Mesothelial cell of epicardium (in vitro differentiated cells): ENCODE measurements at regions not wholly inside any gene's neighbourhood (a gene's known extent, or its start where the extent isn't known, plus 50 kb on each side); places are given as distances from the start of the nearest gene placed in this dataset.

Experiments used
- DNase-seq, 2 experiments: peaks; one replicate each; pipeline ENCODE4 v3.0.0; 2021; ENCODE audit warnings: low spot score in 2 of 2; ENCODE audit not compliant: unreplicated experiment in 2 of 2
- H3K27ac Mint-ChIP-seq: 2 replicates; pipeline ENCODE4 v1.8.0; 2021; ENCODE audit warnings: mixed read lengths
- H3K27me3 Mint-ChIP-seq: 2 replicates; pipeline ENCODE4 v1.8.0; 2021; ENCODE audit warnings: low read depth, mixed read lengths
- H3K36me3 Mint-ChIP-seq: 2 replicates; pipeline ENCODE4 v1.8.0; 2021; ENCODE audit warnings: mixed read lengths
- H3K4me1 Mint-ChIP-seq: 2 replicates; pipeline ENCODE4 v1.8.0; 2021; ENCODE audit warnings: mixed read lengths
- H3K4me3 Mint-ChIP-seq: 2 replicates; pipeline ENCODE4 v1.8.0; 2021; ENCODE audit warnings: mild to moderate bottlenecking, moderate library complexity, mixed read lengths
- H3K9me3 Mint-ChIP-seq: 2 replicates; pipeline ENCODE4 v1.8.0; 2021; ENCODE audit warnings: mixed read lengths
- CTCF ChIP-seq: fragments of 200-600 bp; sonication (generic); IDR thresholded peaks from one replicate; pipeline ENCODE4 v1.5.0; 2021; ENCODE audit warnings: antibody characterized with exemption; ENCODE audit not compliant: unreplicated experiment

- Mint-ChIP-seq H3K36me3 (no peaks in the 10 kb centered on the region), H3K4me1 (peaks cover 12% of the 10 kb centered on the region), H3K9me3 (no peaks in the 10 kb centered on the region), H3K27me3 (no peaks in the 10 kb centered on the region), H3K4me3 (no peak overlapping the region), H3K27ac (no peak overlapping the region)
- TF ChIP-seq CTCF = no peak
- no peak for DNase-seq
These were observed 83.3 kb upstream of the ZNF521 start for GRCh38 chr18:25435149-25435782.

- H3K4me3 Mint-ChIP-seq = no peak overlapping the region
- H3K27ac Mint-ChIP-seq = no peak overlapping the region
- H3K9me3 Mint-ChIP-seq = no peaks in the 10 kb centered on the region
- no peaks in the 10 kb centered on the region for H3K27me3 Mint-ChIP-seq
- no peak for TF ChIP-seq CTCF
- no peaks in the 10 kb centered on the region for H3K36me3 Mint-ChIP-seq
- peaks cover 12% of the 10 kb centered on the region for H3K4me1 Mint-ChIP-seq
- no peak for DNase-seq
These were observed 82.8 kb upstream of the ZNF521 start for GRCh38 chr18:25434745-25435144.

GRCh38 chr18:25433590-25433989 lies 81.6 kb upstream of the ZNF521 start:
- H3K4me1 Mint-ChIP-seq = peaks cover 12% of the 10 kb centered on the region
- no peaks in the 10 kb centered on the region for H3K27me3 Mint-ChIP-seq
- no peaks in the 10 kb centered on the region for H3K36me3 Mint-ChIP-seq
- DNase-seq = no peak
- H3K9me3 Mint-ChIP-seq = no peaks in the 10 kb centered on the region
- H3K4me3 Mint-ChIP-seq = no peak overlapping the region
- H3K27ac Mint-ChIP-seq = no peak overlapping the region
- TF ChIP-seq CTCF = no peak

- no peaks in the 10 kb centered on the region for H3K36me3 Mint-ChIP-seq
- no peaks in the 10 kb centered on the region for H3K27me3 Mint-ChIP-seq
- no peak overlapping the region for H3K4me3 Mint-ChIP-seq
- no peak for TF ChIP-seq CTCF
- DNase-seq = no peak
- H3K9me3 Mint-ChIP-seq = peaks cover 13% of the 10 kb centered on the region
- no peak overlapping the region for H3K27ac Mint-ChIP-seq
- peaks cover 10% of the 10 kb centered on the region for H3K4me1 Mint-ChIP-seq
These were observed 73.1 kb upstream of the ZNF521 start for GRCh38 chr18:25425024-25425423.

- DNase-seq = no peak
- Mint-ChIP-seq H3K36me3 (no peaks in the 10 kb centered on the region), H3K4me3 (no peak overlapping the region), H3K27me3 (no peaks in the 10 kb centered on the region), H3K4me1 (peaks cover 15% of the 10 kb centered on the region), H3K27ac (no peak overlapping the region), H3K9me3 (peaks cover 13% of the 10 kb centered on the region)
- no peak for TF ChIP-seq CTCF
These were observed 71.8 kb upstream of the ZNF521 start for GRCh38 chr18:25423760-25424159.

- TF ChIP-seq CTCF = no peak
- Mint-ChIP-seq H3K4me3 (no peak overlapping the region), H3K27ac (no peak overlapping the region), H3K27me3 (no peaks in the 10 kb centered on the region), H3K9me3 (peaks cover 12% of the 10 kb centered on the region), H3K36me3 (no peaks in the 10 kb centered on the region), H3K4me1 (peaks cover 15% of the 10 kb centered on the region)
- DNase-seq = no peak
These were observed 71.3 kb upstream of the ZNF521 start for GRCh38 chr18:25423267-25423666.
